ENCODE measurements at regions not wholly inside any gene's neighbourhood (a gene's known extent, or its start where the extent isn't known, plus 50 kb on each side); places are given as distances from the start of the nearest gene placed in this dataset.
"Not testable (repeated sequence)": the region's sequence is repeated elsewhere in the genome, so short reads cannot be mapped to it uniquely, and the experiment has no call there.

GRCh38 chr3:173342679-173343078 is 54.9 kb upstream of the NLGN1 start:
- no peak for DNase-seq
- in situ Hi-C loops (cut with HindIII; ENCODE audit: low pct_ligation_motif_present, low pct_unique_long_range_greater_than_20kb, low sequenced_read_pairs), result no loop called here

DNA sequence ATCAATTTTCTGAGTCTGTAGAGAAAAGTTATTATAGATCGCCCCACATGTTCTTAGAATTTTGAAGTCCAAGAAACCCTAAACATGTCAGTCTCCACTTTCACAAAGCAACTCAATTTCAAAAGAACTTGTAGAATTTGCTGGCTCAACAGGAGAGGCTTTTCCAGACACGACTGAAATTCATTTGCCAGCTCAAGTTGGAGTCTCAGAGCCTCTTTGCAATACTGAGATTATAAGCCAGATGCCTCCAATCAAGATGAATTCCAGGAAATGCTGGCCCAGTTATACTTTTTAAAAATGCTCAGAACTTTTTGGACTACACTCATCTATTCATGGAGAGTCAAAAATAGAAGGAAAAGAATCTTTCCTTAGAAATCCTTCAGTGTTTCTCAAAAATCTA is 56.9 kb upstream of the NLGN1 start:
- DNase-seq, result no peak
- in situ Hi-C loops (cut with HindIII; ENCODE audit: low pct_ligation_motif_present, low pct_unique_long_range_greater_than_20kb, low sequenced_read_pairs), result no loop called here

DNA sequence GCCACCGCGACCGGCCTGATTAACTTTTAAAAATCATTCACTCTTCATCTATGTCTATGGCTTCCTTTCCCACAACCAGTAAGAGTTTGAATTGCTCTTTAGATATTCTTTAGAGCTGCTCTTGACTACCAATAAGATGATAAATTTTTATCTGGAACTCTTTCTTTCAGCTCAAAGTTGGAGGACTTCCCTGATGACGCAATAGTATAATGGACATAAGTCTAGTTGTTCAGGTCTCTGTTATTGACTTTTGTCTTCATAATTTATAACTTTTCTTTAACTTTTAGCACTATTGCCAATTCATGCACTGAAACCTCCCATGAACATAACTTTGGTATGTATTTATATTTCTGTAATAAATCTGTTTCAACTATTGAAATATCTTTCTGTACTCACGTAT is 61.3 kb upstream of the NLGN1 start:
- DNase-seq, result no peak
- in situ Hi-C loops (cut with HindIII; ENCODE audit: low pct_ligation_motif_present, low pct_unique_long_range_greater_than_20kb, low sequenced_read_pairs), result no loop called here

DNA sequence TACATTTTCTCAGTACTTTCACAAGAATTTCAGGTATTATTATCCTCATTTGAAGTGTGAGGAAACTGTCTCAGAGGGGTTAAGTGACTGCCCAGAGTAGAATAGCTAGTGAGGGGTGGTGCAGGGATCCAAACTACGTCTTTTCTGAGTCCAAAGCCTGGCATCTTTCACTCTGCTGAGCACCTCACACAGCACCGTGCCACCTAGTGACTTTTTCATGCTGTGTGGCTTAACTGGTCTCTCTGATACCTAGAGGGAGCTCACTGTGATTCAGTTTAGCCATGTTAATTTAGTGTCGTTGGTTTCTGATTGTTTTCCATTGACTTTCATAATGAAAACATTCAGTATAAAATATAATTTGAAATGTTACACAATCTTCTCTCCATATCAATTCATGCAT is 91.4 kb upstream of the NLGN1 start:
- in situ Hi-C loops (cut with HindIII; ENCODE audit: low pct_ligation_motif_present, low pct_unique_long_range_greater_than_20kb, low sequenced_read_pairs), result no loop called here
- no peak for DNase-seq

DNA sequence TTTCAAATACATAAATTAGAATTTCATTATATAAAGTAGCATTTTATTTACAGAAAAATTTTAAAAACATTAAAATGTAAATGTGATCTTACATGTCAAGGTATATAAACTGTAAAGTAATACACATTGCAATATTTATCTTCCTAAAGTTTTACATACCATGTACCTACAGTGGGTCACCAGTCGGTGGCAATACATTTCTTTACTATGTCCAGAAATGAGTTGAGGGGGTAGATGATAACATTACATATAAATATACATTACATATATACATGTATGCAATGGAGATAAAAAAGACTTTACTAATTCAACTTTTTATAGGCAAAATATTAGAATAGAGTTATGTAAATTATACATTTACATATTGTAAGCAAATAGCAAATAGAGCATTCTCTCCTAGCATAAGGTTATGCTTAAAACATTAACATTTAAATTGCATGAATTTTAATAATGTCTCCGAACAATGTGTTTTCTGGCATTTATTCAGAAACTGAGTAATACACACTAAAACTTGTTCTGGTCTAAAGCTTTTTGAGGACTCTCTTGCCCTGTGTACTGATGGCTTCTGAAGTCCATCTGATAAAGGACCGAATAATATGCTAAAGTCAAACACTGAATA is 93.3 kb upstream of the NLGN1 start:
- DNase-seq, result no peak
- in situ Hi-C loops (cut with HindIII; ENCODE audit: low pct_ligation_motif_present, low pct_unique_long_range_greater_than_20kb, low sequenced_read_pairs), result no loop called here

- in situ Hi-C loops (cut with HindIII; ENCODE audit: low pct_ligation_motif_present, low pct_unique_long_range_greater_than_20kb, low sequenced_read_pairs), result no loop called here
- DNase-seq, result no peak
Measured at GRCh38 chr3:173301647-173302046, 95.9 kb upstream of the NLGN1 start.

GRCh38 chr3:173289072-173289471 is 108.5 kb upstream of the NLGN1 start:
- no peak for DNase-seq
- in situ Hi-C loops (cut with HindIII; ENCODE audit: low pct_ligation_motif_present, low pct_unique_long_range_greater_than_20kb, low sequenced_read_pairs), result no loop called here

DNA sequence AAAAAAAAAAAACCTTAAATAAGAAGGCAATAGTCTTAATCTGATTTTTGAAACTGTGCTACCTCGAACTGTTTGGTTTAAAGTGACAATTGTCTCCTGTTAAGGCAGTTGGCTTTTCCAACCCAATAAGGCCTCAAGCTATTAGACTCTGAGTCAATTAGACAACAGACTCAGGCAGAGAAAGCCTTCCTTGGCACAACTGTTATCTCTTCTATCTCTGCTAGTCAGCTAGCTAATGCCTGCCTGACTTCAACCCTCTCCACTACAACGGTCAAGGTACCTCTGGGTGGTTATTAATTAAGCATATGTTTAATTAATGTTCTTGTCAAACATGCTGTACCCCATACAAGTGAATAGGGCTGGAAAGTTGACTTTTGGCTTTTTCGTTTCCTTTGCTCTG is 110.2 kb upstream of the NLGN1 start:
- no peak for DNase-seq
- in situ Hi-C loops (cut with HindIII; ENCODE audit: low pct_ligation_motif_present, low pct_unique_long_range_greater_than_20kb, low sequenced_read_pairs), result no loop called here

- in situ Hi-C loops (cut with HindIII; ENCODE audit: low pct_ligation_motif_present, low pct_unique_long_range_greater_than_20kb, low sequenced_read_pairs); DNase-seq: not testable (repeated sequence)
Measured at GRCh38 chr3:173286507-173286906, 111.0 kb upstream of the NLGN1 start.

GRCh38 chr3:173284301-173284700 is 113.2 kb upstream of the NLGN1 start:
- DNase-seq, result no peak

GRCh38 chr3:173275740-173276139 is 121.8 kb upstream of the NLGN1 start:
- in situ Hi-C loops (cut with HindIII; ENCODE audit: low pct_ligation_motif_present, low pct_unique_long_range_greater_than_20kb, low sequenced_read_pairs), result no loop called here
- DNase-seq, result peak; percentile 12

More at GRCh38 chr3:173284301-173284700, 113.2 kb upstream of the NLGN1 start:
- in situ Hi-C loops (cut with HindIII; ENCODE audit: low pct_ligation_motif_present, low pct_unique_long_range_greater_than_20kb, low sequenced_read_pairs), result no loop called here

- DNase-seq, result no peak
- in situ Hi-C loops (cut with HindIII; ENCODE audit: low pct_ligation_motif_present, low pct_unique_long_range_greater_than_20kb, low sequenced_read_pairs), result no loop called here
Measured at GRCh38 chr3:173273838-173274237, 123.7 kb upstream of the NLGN1 start.

- DNase-seq, result no peak
- in situ Hi-C loops (cut with HindIII; ENCODE audit: low pct_ligation_motif_present, low pct_unique_long_range_greater_than_20kb, low sequenced_read_pairs), result no loop called here
Measured at GRCh38 chr3:173268781-173269180, 127.7 kb upstream of the SPATA16 start.

GRCh38 chr3:173267716-173268115 is 126.7 kb upstream of the SPATA16 start:
- in situ Hi-C loops (cut with HindIII; ENCODE audit: low pct_ligation_motif_present, low pct_unique_long_range_greater_than_20kb, low sequenced_read_pairs), result no loop called here
- DNase-seq, result no peak

GRCh38 chr3:173266441-173266840 is 125.4 kb upstream of the SPATA16 start:
- in situ Hi-C loops (cut with HindIII; ENCODE audit: low pct_ligation_motif_present, low pct_unique_long_range_greater_than_20kb, low sequenced_read_pairs), result no loop called here

GRCh38 chr3:173258697-173259096 is 117.7 kb upstream of the SPATA16 start:
- no peak for DNase-seq
- in situ Hi-C loops (cut with HindIII; ENCODE audit: low pct_ligation_motif_present, low pct_unique_long_range_greater_than_20kb, low sequenced_read_pairs), result no loop called here

More at GRCh38 chr3:173266441-173266840, 125.4 kb upstream of the SPATA16 start:
- DNase-seq, result no peak

GRCh38 chr3:173257797-173258196 is 116.8 kb upstream of the SPATA16 start:
- in situ Hi-C loops (cut with HindIII; ENCODE audit: low pct_ligation_motif_present, low pct_unique_long_range_greater_than_20kb, low sequenced_read_pairs), result no loop called here
- DNase-seq, result no peak

GRCh38 chr3:173255555-173255954 is 114.5 kb upstream of the SPATA16 start:
- in situ Hi-C loops (cut with HindIII; ENCODE audit: low pct_ligation_motif_present, low pct_unique_long_range_greater_than_20kb, low sequenced_read_pairs), result no loop called here
- DNase-seq, result no peak

DNA sequence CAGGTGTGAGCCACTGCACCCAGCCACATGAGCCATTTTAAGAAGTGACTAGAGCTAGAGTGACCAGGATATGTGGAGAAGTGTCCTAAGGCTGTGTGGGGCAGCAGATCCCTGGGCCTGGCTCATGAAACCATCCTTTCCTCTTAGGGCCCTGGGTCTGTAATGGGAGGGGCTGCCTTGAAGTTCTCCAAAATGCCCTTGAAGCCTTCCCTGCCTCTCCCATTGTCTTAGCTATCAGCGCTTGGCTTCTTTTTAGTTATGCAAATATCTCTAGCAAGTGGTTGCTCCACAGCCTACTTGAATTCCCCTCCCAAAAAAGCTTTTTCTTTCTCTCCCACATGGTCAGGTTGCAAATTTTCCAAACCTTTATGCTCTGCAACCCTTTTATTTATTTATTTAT is 112.4 kb upstream of the SPATA16 start:
- in situ Hi-C loops (cut with HindIII; ENCODE audit: low pct_ligation_motif_present, low pct_unique_long_range_greater_than_20kb, low sequenced_read_pairs), result no loop called here
- DNase-seq, result no peak

DNA sequence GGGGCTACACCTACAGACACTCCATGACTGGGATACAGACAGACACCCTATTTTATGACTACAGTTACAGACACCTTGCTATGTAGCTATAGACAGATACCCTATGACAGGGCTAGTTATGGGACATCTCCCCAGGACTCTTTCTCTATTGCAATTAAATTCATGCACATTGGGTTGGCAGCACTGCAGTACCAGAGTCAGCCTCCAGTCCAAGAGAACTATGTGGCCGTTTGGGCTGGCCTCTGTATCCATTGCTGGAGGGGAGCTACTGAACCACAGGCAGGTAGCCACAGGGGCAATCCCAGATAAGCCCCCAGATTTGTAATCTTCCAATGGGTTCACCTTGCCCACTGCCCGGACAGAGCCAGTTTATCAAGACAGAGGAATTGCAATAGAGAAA is 108.4 kb upstream of the SPATA16 start:
- in situ Hi-C loops (cut with HindIII; ENCODE audit: low pct_ligation_motif_present, low pct_unique_long_range_greater_than_20kb, low sequenced_read_pairs), result no loop called here

GRCh38 chr3:173241727-173242126 is 100.7 kb upstream of the SPATA16 start:
- in situ Hi-C loops (cut with HindIII; ENCODE audit: low pct_ligation_motif_present, low pct_unique_long_range_greater_than_20kb, low sequenced_read_pairs), result no loop called here
- no peak for DNase-seq

More for the DNA sequence above, 108.4 kb upstream of the SPATA16 start:
- DNase-seq, result no peak

Measured in ACHN (cell line).